Adrenal gland (tissue), 9 donors: ENCODE measurements at regions not wholly inside any gene's neighbourhood (a gene's known extent, or its start where the extent isn't known, plus 50 kb on each side); places are given as distances from the start of the nearest gene placed in this dataset.
"Not testable (repeated sequence)": the region's sequence is repeated elsewhere in the genome, so short reads cannot be mapped to it uniquely, and the experiment has no call there.

Experiments
- DNase-seq, 7 donors: peaks; one replicate each; pipeline ENCODE4 v3.0.0-alpha.2; 2019 to 2020
- H3K27ac ChIP-seq, 5 donors: fragments of 200-600 bp; sonication (generic) in 4 of 5; 1 replicate in 3 of 5; 2 replicates in 2 of 5; pipeline versions ENCODE4 v1.5.1 to v1.8.0; 2016 to 2020; ENCODE audit warnings: mild to moderate bottlenecking in 1 of 5
- H3K27me3 ChIP-seq: fragments of 200-600 bp; 2 replicates; pipeline ENCODE4 v1.8.0; 2021
- H3K36me3 ChIP-seq, 2 donors: fragments of 200-600 bp; replicated peaks in 1 of 2; 1 replicate in 1 of 2; 2 replicates in 1 of 2; pipeline versions ENCODE4 v1.5.1 to v1.8.0; 2018 to 2022
- H3K4me1 ChIP-seq, 2 donors: fragments of 200-600 bp; replicated peaks in 1 of 2; 1 replicate in 1 of 2; 2 replicates in 1 of 2; pipeline versions ENCODE4 v1.5.1 to v1.8.0; 2018 to 2021
- H3K4me3 ChIP-seq, 4 donors: fragments of 200-600 bp; sonication (generic) in 3 of 4; one replicate each; pipeline ENCODE4 v1.5.1; 2016 to 2018
- H3K9me3 ChIP-seq, 3 donors: fragments of 200-600 bp; sonication (generic) in 1 of 3; replicated peaks in 1 of 3; 1 replicate in 2 of 3; 2 replicates in 1 of 3; pipeline versions ENCODE4 v1.5.1 to v1.8.0; 2016 to 2021
- POLR2A ChIP-seq, 2 donors: fragments of 450-650 bp; IDR thresholded peaks; one replicate each; pipeline ENCODE4 v1.6.1; 2017; ENCODE audit warnings: antibody characterized with exemption in 2 of 2, mild to moderate bottlenecking in 2 of 2, moderate library complexity in 1 of 2
- WGBS, 4 donors: extraction: QIAGEN DNeasy Blood & Tissue Kit in 2 of 4; methylation state at CpG; one replicate each; pipeline versions ENCODE4 v1.1.5 to v1.1.7; 2013 to 2017; 5-methylcytosine and 5-hydroxymethylcytosine counted together
- intact Hi-C, 2 donors: fragments of 100-400 bp; cut with DNase I; formaldehyde crosslinking; loops; one replicate each; pipeline versions ENCODE4 v1.14.1 to v1.15.0; 2022 to 2023
- TF ChIP-seq, protein P1 (sequence below), 6 experiments: fragments of 450-650 bp in 4 of 6; fragments of 200-600 bp in 2 of 6; sonication (generic) in 1 of 6; IDR thresholded peaks; 1 replicate in 5 of 6; 2 replicates in 1 of 6; pipeline versions ENCODE4 v1.5.1 to v1.8.0; 2016 to 2021; ENCODE audit warnings: antibody characterized with exemption in 6 of 6, mild to moderate bottlenecking in 2 of 6, moderate library complexity in 1 of 6
- donor health status: healthy with polysubstance abuse.
- donor health status: Bipolar disorder and iron deficiency.
- donor health status: DM: yes; HTN: yes; CAD: no.
- donor health status: DM: no; HTN: no; CAD: no.
- donor health status: DM: no; HTN: no; CAD: no.

DNA sequence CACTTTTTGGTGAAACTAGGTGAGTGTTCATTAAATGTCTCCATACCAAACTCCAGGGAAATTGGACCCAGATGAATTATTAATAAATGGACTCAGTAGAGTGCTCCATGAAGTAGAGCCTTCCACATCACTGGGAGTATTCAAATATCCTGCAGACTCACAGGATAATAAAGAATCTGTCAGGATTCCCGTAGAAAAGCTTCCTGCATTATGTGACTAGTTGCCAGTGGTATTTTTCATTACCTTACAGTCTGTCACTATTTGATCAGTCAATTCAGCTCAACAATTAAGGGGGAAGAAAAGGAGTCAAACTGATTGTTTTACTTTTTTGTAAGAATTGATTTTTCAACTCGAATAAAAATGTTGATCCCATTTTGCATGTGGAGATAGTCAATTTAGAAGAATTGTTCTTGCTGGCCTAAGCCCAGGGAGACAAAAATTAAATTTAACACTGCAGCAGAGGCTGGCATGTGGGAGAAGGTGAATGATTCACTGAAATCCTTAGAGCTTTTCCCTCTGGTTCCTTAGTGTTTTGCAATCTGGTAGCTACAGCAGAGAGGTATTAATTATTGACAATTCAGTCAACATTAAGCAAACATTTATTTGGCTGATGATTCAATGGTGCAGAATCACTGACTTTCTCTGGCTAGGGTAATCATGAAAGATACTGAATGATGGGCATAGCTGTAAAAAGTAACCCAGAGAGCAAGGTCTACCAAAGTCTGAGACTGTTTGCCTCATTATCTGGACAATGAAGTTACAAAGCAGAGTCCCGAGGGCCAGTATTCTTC, 442.4 kb downstream of the CD83 start:
- DNase-seq: no peak
- intact Hi-C loops: no loop called here
- Histone ChIP-seq H3K9me3 (no peaks in the 10 kb centered on the region), H3K27ac (no peak overlapping the region), H3K4me1 (no peaks in the 10 kb centered on the region), H3K36me3 (no peaks in the 10 kb centered on the region), H3K4me3 (no peak overlapping the region), H3K27me3 (no peaks in the 10 kb centered on the region)
- TF ChIP-seq, protein P1, sequence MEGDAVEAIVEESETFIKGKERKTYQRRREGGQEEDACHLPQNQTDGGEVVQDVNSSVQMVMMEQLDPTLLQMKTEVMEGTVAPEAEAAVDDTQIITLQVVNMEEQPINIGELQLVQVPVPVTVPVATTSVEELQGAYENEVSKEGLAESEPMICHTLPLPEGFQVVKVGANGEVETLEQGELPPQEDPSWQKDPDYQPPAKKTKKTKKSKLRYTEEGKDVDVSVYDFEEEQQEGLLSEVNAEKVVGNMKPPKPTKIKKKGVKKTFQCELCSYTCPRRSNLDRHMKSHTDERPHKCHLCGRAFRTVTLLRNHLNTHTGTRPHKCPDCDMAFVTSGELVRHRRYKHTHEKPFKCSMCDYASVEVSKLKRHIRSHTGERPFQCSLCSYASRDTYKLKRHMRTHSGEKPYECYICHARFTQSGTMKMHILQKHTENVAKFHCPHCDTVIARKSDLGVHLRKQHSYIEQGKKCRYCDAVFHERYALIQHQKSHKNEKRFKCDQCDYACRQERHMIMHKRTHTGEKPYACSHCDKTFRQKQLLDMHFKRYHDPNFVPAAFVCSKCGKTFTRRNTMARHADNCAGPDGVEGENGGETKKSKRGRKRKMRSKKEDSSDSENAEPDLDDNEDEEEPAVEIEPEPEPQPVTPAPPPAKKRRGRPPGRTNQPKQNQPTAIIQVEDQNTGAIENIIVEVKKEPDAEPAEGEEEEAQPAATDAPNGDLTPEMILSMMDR (IDR thresholded peaks at IDR 0.05): no peak
- no peak for TF ChIP-seq POLR2A (IDR thresholded peaks at IDR 0.05)
- 75 to 86% (median 82%) methylated on average over 3 of the region's 3 CpGs for WGBS, 4 donors

DNA sequence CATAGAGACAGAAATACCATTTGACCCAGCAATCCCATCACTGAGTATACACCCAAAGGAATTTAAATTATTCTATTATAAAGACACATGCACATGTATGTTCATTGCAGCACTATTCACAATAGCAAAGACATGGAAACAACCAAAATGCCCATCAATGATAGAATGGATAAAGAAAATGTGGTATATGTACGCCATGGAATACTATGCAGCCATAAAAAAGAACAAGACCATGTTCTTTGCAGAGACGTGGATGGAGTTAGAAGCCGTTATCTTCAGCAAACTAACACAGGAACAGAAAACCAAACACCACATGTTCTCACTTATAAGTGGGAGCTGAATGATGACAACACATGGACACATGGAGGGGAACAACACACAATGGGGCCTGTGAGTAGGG, 444.0 kb downstream of the CD83 start:
- intact Hi-C loops, H3K4me1 ChIP-seq, H3K36me3 ChIP-seq, DNase-seq, H3K27me3 ChIP-seq, H3K4me3 ChIP-seq, H3K27ac ChIP-seq, H3K9me3 ChIP-seq: not testable (repeated sequence)
- WGBS, 4 donors: 70 to 82% (median 75%) methylated on average over 3 of the region's 3 CpGs

DNA sequence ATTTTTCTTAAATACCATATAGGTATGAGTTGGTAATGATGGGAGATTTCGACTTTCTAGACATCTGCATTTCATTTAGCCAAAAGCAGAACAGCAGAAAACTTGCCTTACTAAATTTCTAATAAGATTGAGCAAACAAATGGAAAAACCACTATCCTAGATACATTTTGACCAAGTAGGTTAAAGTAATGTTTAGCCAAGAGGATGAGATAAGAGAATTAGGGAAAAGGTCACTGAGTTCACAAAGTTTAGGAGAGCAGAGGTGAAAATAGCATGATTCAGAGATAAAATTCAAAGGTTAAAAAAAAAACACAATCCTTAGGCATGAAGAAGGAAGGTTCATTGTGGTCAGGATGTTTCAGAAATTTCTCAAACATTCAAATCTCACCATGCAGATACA, 450.3 kb downstream of the CD83 start:
- DNase-seq: no peak
- no peak overlapping the region for H3K27ac ChIP-seq
- intact Hi-C loops: no loop called here
- no peak overlapping the region for H3K4me3 ChIP-seq
- no peaks in the 10 kb centered on the region for H3K27me3 ChIP-seq
- no peaks in the 10 kb centered on the region for H3K4me1 ChIP-seq
- no peaks in the 10 kb centered on the region for H3K9me3 ChIP-seq
- H3K36me3 ChIP-seq: no peaks in the 10 kb centered on the region
- WGBS, 4 donors: 86 to 91% (median 88%) methylated on average over 1 of the region's 1 CpG
- TF ChIP-seq POLR2A (IDR thresholded peaks at IDR 0.05): no peak
- TF ChIP-seq, protein P1 (IDR thresholded peaks at IDR 0.05): no peak

DNA sequence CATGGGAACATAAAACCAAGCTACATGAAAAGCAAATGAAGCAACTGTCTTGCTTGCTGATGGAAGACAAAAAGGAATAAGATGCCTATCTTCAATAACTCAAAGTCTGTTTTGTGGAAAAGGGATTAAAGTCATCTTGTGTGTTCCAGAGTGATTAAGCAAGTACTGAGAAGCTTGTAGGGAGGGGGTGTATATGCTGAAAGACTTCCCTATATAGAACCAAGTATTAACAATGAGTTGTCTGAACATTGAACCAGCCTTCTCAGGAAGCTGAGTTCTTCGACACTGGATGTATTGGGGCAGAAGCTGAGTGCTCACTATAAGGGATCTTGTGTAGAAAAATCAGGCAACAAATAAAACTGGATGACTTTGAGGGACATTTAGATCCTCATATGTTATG, 451.8 kb downstream of the CD83 start:
- no peak overlapping the region for H3K27ac ChIP-seq
- H3K4me3 ChIP-seq: no peak overlapping the region
- DNase-seq: no peak
- WGBS, 4 donors: 79 to 90% (median 82%) methylated on average over 1 of the region's 1 CpG
- no peaks in the 10 kb centered on the region for H3K36me3 ChIP-seq
- H3K9me3 ChIP-seq: no peaks in the 10 kb centered on the region
- TF ChIP-seq, protein P1 (IDR thresholded peaks at IDR 0.05): no peak
- no peak for TF ChIP-seq POLR2A (IDR thresholded peaks at IDR 0.05)
- H3K27me3 ChIP-seq: no peaks in the 10 kb centered on the region
- H3K4me1 ChIP-seq: no peaks in the 10 kb centered on the region
- intact Hi-C loops: no loop called here

DNA sequence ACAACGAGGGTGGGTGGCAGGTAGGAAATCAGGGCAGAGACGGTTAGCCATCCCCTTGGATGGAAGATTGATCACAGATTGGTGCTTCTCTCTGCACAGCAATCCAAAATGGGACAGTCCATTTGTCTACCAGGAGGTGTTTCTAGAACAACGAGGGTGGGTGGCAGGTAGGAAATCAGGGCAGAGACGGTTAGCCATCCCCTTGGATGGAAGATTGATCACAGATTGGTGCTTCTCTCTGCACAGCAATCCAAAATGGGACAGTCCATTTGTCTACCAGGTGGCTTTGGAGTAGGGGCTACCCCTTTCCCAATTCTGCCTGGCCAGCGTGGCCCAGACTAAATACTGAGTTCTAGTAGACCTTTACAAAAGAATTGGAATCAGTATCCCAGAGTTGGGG, 452.3 kb downstream of the CD83 start:
- H3K4me3 ChIP-seq, H3K27me3 ChIP-seq, DNase-seq, H3K36me3 ChIP-seq, H3K27ac ChIP-seq, intact Hi-C loops, H3K4me1 ChIP-seq, H3K9me3 ChIP-seq: not testable (repeated sequence)
- WGBS, 4 donors: 83 to 89% (median 87%) methylated on average over 4 to 5 of the region's 5 CpGs
